Fibroblast of the aortic adventitia (primary cell): ENCODE measurements at regions not wholly inside any gene's neighbourhood (a gene's known extent, or its start where the extent isn't known, plus 50 kb on each side); places are given as distances from the start of the nearest gene placed in this dataset.

Source experiments
- DNase-seq: peaks from one replicate; pipeline ENCODE4 v3.0.0-alpha.2; 2010; ENCODE audit warnings: low read depth
- H3K4me3 ChIP-seq: 2 replicates; pipeline ENCODE4 v1.5.1; 2011; ENCODE audit warnings: low read depth, mild to moderate bottlenecking, control low read depth, low read length, moderate library complexity
- TF ChIP-seq, protein P1 (sequence below): IDR thresholded peaks from 2 replicates; pipeline ENCODE4 v1.5.1; 2011; ENCODE audit warnings: mild to moderate bottlenecking, low read length, control low read depth, inconsistent platforms; ENCODE audit not compliant: insufficient read depth

DNA sequence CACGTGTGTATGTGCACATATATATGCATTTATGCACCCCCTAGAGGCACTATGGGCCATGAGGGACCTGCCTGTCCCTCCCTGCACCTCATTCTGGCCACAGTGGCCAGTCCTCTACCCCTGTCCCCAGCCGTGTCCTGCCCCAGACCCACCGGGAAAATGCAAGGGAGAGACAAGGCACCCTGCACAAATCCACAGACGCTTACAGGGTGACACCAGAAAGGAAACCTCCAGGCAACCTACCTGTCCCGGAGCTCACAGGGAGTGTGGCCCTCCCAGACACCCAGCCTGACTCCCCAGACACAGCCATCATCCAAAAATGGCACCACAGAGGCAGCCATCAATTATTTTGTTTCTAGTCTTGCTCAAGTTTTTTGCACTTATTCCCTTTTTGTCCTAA lies 440.4 kb downstream of the SOX9 start:
- no peak for DNase-seq
- TF ChIP-seq, protein P1, sequence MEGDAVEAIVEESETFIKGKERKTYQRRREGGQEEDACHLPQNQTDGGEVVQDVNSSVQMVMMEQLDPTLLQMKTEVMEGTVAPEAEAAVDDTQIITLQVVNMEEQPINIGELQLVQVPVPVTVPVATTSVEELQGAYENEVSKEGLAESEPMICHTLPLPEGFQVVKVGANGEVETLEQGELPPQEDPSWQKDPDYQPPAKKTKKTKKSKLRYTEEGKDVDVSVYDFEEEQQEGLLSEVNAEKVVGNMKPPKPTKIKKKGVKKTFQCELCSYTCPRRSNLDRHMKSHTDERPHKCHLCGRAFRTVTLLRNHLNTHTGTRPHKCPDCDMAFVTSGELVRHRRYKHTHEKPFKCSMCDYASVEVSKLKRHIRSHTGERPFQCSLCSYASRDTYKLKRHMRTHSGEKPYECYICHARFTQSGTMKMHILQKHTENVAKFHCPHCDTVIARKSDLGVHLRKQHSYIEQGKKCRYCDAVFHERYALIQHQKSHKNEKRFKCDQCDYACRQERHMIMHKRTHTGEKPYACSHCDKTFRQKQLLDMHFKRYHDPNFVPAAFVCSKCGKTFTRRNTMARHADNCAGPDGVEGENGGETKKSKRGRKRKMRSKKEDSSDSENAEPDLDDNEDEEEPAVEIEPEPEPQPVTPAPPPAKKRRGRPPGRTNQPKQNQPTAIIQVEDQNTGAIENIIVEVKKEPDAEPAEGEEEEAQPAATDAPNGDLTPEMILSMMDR: no peak

DNA sequence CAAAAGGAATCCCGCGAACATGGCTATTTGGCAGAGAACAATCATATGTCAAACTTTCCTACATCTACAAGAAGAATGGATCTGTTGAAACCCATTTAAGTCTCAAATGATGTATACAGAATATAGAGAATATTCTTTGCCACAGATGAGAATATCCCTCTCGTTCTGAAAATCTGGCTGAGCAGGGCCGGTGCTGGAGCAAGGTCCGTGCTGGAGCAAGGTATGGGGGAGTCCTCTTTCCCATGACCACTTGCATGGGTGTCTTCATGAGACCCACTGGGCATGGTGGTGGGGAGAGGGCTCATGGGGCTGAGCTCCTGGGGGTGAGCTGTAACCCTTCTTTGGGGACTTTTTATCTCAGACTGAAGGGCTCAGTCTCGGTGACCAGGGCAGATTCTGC lies 440.9 kb downstream of the SOX9 start:
- TF ChIP-seq, protein P1: no peak
- no peak for DNase-seq
- no peak overlapping the region for H3K4me3 ChIP-seq

More for the DNA sequence above, 440.4 kb downstream of the SOX9 start:
- H3K4me3 ChIP-seq: no peak overlapping the region

DNA sequence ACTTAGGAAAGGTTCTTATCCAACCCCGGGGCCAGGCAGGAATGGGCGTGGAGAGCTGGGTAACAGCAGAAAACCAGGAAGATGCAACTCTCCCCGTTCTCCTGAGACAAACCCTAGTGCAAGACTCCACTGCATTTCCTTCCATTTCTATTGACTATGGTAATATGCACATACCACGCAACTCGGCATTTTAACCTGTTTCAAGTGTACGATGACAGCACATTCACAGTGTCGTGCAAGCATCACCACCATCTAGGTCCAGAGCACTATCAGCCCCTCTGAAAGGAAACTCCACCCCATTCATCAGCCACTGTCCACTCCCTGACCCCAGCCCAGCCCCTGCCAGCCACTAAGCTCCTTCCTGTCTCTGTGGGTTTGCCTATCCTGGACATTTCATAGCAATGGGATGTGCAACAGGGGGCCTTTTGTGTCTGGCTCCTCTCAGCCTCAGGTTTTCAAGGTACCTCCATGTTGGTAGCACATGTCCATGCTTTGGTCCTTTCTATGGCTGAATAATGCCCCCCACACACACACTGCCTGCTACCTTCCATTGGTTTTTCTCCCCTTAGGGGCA lies 441.9 kb downstream of the SOX9 start:
- TF ChIP-seq, protein P1: no peak
- no peak for DNase-seq
- H3K4me3 ChIP-seq: no peak overlapping the region

DNA sequence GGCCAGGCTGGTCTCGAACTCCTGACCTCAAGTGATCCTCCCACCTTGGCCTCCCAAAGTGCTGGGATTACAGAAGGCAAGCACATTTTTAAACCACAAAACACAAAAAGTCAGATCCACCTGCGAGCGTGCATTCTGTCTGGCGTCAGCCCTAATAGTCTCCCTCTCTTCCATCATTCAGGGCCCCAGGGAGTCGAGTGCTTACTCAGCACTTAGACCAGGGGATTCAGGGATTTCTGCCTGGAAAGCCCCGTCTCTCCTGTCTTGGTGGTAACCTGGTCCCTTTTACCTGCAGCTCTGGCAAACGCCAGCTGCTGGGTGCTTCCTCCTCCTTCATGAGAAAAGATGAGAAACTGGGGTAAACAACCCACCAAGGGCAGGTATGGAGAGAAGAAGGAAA lies 443.1 kb downstream of the SOX9 start:
- TF ChIP-seq, protein P1: no peak
- no peak overlapping the region for H3K4me3 ChIP-seq

DNA sequence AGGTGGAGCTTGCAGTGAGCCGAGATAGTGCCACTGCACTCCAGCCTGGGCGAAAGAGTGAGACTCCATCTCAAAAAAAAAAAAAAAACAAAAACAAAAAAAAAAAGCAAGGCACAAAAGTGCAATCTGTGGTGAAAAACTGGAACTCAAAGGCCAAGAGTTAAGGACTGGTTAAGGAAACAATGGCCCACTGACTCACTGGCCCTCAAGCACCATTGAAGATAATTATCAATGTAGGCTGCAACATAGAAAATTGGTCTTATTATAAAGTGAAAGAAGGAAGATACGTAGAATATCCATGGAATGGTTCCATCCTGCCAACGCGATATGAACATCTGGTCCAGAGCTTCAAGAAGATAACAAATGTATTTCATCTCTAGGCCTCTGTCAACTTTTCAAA lies 444.2 kb downstream of the SOX9 start:
- no peak for DNase-seq
- no peak overlapping the region for H3K4me3 ChIP-seq
- TF ChIP-seq, protein P1: no peak

More for the DNA sequence above, 443.1 kb downstream of the SOX9 start:
- no peak for DNase-seq

DNA sequence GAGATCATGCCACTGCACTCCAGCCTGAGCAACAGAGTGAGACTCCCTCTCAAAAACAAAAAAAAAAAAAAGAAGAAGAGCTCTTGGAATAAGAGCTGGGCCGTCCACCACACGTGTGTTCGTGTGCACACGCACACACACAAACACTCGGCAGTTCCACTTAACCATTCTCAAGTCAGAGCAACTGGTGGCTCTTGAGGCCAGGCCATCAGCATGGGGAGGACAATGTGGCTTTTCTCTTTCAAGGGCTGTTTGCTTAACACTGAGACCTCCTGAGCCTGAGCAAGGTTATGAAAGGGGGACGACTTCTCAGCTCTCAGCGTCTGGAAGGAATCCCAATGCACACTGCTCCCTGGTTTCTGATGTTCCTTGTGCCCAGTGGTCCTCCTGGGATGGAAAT lies 444.9 kb downstream of the SOX9 start:
- no peak overlapping the region for H3K4me3 ChIP-seq
- DNase-seq: no peak
- TF ChIP-seq, protein P1: no peak
